ENCODE measurements at regions not wholly inside any gene's neighbourhood (a gene's known extent, or its start where the extent isn't known, plus 50 kb on each side); places are given as distances from the start of the nearest gene placed in this dataset.

DNA sequence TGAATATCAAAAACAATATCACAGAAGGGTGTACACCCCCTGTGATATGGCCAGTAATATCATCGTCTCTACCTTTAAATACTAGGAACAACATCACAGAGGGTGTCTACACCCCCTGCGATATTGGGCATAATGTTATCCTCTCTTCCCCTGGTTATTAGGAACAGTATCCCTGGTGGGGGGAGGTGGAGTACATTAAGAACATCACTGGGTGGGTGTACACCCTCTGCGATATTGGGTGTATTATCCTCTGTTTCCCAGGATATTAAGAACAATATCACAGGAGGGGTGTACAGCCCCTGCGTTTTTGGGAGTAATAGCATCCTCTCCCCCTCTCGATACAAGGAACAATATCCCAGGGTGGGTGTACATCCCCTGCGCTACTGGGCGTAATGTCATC, 1932.8 kb downstream of the SUCLG1 start:
- TF ChIP-seq, protein P1, sequence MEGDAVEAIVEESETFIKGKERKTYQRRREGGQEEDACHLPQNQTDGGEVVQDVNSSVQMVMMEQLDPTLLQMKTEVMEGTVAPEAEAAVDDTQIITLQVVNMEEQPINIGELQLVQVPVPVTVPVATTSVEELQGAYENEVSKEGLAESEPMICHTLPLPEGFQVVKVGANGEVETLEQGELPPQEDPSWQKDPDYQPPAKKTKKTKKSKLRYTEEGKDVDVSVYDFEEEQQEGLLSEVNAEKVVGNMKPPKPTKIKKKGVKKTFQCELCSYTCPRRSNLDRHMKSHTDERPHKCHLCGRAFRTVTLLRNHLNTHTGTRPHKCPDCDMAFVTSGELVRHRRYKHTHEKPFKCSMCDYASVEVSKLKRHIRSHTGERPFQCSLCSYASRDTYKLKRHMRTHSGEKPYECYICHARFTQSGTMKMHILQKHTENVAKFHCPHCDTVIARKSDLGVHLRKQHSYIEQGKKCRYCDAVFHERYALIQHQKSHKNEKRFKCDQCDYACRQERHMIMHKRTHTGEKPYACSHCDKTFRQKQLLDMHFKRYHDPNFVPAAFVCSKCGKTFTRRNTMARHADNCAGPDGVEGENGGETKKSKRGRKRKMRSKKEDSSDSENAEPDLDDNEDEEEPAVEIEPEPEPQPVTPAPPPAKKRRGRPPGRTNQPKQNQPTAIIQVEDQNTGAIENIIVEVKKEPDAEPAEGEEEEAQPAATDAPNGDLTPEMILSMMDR (conservative IDR thresholded peaks at IDR 0.05; ENCODE audit: low read depth, low read length): no peak
- TF ChIP-seq EZH2 (IDR thresholded peaks at IDR 0.05; ENCODE audit: borderline replicate concordance, low read depth, low read length, poor library complexity, severe bottlenecking): no peak

All from A673 (cell line).